ENCODE measurements at regions not wholly inside any gene's neighbourhood (a gene's known extent, or its start where the extent isn't known, plus 50 kb on each side); places are given as distances from the start of the nearest gene placed in this dataset.

GRCh38 chr20:52419205-52419604, 227.6 kb upstream of the ZFP64 start:
- TF ChIP-seq CTCF (IDR thresholded peaks at IDR 0.05; ENCODE audit: low read depth, low read length) (no peak), EZH2phosphoT487 (IDR thresholded peaks at IDR 0.05; ENCODE audit: low read depth) (no peak)
